ENCODE measurements at regions not wholly inside any gene's neighbourhood (a gene's known extent, or its start where the extent isn't known, plus 50 kb on each side); places are given as distances from the start of the nearest gene placed in this dataset.

GRCh38 chr10:10967029-10967428 lies 50.6 kb upstream of the CELF2 start:
- peaks cover 8% of the 10 kb centered on the region for H3K27me3 Mint-ChIP-seq (ENCODE audit: insufficient read depth, unreplicated experiment)
- no peaks in the 10 kb centered on the region for H3K4me1 Mint-ChIP-seq (ENCODE audit: low read depth, unreplicated experiment)
- H3K4me3 ChIP-seq (ENCODE audit: low read depth, low read length): no peak overlapping the region
- TF ChIP-seq, protein P1, sequence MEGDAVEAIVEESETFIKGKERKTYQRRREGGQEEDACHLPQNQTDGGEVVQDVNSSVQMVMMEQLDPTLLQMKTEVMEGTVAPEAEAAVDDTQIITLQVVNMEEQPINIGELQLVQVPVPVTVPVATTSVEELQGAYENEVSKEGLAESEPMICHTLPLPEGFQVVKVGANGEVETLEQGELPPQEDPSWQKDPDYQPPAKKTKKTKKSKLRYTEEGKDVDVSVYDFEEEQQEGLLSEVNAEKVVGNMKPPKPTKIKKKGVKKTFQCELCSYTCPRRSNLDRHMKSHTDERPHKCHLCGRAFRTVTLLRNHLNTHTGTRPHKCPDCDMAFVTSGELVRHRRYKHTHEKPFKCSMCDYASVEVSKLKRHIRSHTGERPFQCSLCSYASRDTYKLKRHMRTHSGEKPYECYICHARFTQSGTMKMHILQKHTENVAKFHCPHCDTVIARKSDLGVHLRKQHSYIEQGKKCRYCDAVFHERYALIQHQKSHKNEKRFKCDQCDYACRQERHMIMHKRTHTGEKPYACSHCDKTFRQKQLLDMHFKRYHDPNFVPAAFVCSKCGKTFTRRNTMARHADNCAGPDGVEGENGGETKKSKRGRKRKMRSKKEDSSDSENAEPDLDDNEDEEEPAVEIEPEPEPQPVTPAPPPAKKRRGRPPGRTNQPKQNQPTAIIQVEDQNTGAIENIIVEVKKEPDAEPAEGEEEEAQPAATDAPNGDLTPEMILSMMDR (IDR thresholded peaks at IDR 0.05; ENCODE audit: insufficient read depth in 1 of 2, low read depth in 1 of 2, low read length in 1 of 2, severe bottlenecking in 1 of 2, unreplicated experiment in 1 of 2): no peak
- H3K9me3 Mint-ChIP-seq (ENCODE audit: unreplicated experiment): no peaks in the 10 kb centered on the region
- H3K36me3 Mint-ChIP-seq (ENCODE audit: insufficient read depth, unreplicated experiment): no peaks in the 10 kb centered on the region
- H3K4me1 ChIP-seq: no peaks in the 10 kb centered on the region
- no peak overlapping the region for H3K27ac Mint-ChIP-seq (ENCODE audit: unreplicated experiment)
- DNase-seq: no peak
- CTCF ChIA-PET: no interaction called here
- POLR2A ChIA-PET: no interaction called here
- no peaks in the 10 kb centered on the region for H3K9me3 ChIP-seq
- H3K27me3 ChIP-seq (replicated peaks; ENCODE audit: control insufficient read depth, insufficient read depth, low read length): no peaks in the 10 kb centered on the region
- intact Hi-C loops (cut with micrococcal nuclease; ENCODE audit: unreplicated experiment): no loop called here
- H3K4me3 Mint-ChIP-seq (ENCODE audit: unreplicated experiment): no peak overlapping the region
- no peaks in the 10 kb centered on the region for H3K36me3 ChIP-seq (ENCODE audit: control insufficient read depth, insufficient read depth, low read length)
- BruUV-seq (replicated peaks): no TSS peak

DNA sequence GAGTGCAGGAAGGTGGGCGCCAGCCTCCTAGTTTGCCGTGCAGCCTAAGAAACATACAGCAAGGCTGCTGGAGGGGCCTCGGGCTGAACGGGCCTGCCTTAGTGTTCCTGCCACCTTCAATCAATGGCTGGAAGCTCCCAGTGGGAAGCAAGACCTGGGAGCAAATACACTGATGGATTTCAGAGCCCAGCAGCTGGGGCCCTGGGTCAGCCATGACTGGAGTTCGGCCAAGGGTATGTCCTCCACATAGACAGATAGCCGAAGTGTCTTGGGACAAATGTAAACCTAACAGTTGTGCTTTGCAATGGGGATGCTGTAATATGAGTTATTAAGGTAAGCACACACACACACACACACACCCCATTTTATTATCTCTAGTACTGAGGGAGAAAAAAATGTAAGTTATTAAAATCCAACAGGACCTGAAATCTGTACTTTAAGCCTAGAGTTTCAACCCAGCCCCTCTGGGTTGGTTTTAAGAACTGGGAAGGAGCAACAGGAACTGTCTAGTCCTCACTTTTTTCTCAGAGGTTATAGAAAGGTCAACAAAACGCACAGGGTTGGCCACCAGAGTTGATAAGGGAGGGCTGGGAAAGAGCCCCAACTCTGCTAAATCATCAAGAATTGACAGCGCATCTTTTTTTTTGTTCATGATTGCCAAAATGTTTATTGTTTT lies 50.0 kb upstream of the CELF2 start:
- no peaks in the 10 kb centered on the region for H3K4me1 Mint-ChIP-seq (ENCODE audit: low read depth, unreplicated experiment)
- no peak overlapping the region for H3K27ac Mint-ChIP-seq (ENCODE audit: unreplicated experiment)
- H3K36me3 Mint-ChIP-seq (ENCODE audit: insufficient read depth, unreplicated experiment): no peaks in the 10 kb centered on the region
- no peak for DNase-seq
- TF ChIP-seq, protein P1 (IDR thresholded peaks at IDR 0.05; ENCODE audit: insufficient read depth in 1 of 2, low read depth in 1 of 2, low read length in 1 of 2, severe bottlenecking in 1 of 2, unreplicated experiment in 1 of 2): no peak
- H3K36me3 ChIP-seq (ENCODE audit: control insufficient read depth, insufficient read depth, low read length): no peaks in the 10 kb centered on the region
- CTCF ChIA-PET: no interaction called here
- POLR2A ChIA-PET: no interaction called here
- BruUV-seq (replicated peaks): no TSS peak
- no peak overlapping the region for H3K4me3 ChIP-seq (ENCODE audit: low read depth, low read length)
- no peaks in the 10 kb centered on the region for H3K9me3 Mint-ChIP-seq (ENCODE audit: unreplicated experiment)
- no peaks in the 10 kb centered on the region for H3K27me3 ChIP-seq (replicated peaks; ENCODE audit: control insufficient read depth, insufficient read depth, low read length)
- no peaks in the 10 kb centered on the region for H3K4me1 ChIP-seq
- peaks cover 13% of the 10 kb centered on the region for H3K27me3 Mint-ChIP-seq (ENCODE audit: insufficient read depth, unreplicated experiment)
- no peaks in the 10 kb centered on the region for H3K9me3 ChIP-seq
- H3K4me3 Mint-ChIP-seq (ENCODE audit: unreplicated experiment): no peak overlapping the region
- intact Hi-C loops (cut with micrococcal nuclease; ENCODE audit: unreplicated experiment): no loop called here
